Keratinocyte (primary cell): ENCODE measurements at regions not wholly inside any gene's neighbourhood (a gene's known extent, or its start where the extent isn't known, plus 50 kb on each side); places are given as distances from the start of the nearest gene placed in this dataset.

ENCODE experiments used
- CTCF ChIP-seq, 3 experiments: IDR thresholded peaks in 1 of 3; conservative IDR thresholded peaks in 1 of 3; optimal IDR thresholded peaks in 1 of 3; 2 replicates in 2 of 3; 3 replicates in 1 of 3; pipeline versions ENCODE3 to v1.5.1; 2011; ENCODE audit warnings: low read length in 3 of 3, mild to moderate bottlenecking in 3 of 3, moderate library complexity in 2 of 3, control low read depth in 1 of 3, inconsistent platforms in 1 of 3; ENCODE audit not compliant: insufficient read depth in 2 of 3; ENCODE audit errors: extremely low read depth in 1 of 3
- EZH2 ChIP-seq: IDR thresholded peaks from one replicate; pipeline ENCODE4 v1.6.1; 2012; ENCODE audit warnings: inconsistent platforms, mild to moderate bottlenecking, low read length, moderate library complexity

GRCh38 chr15:93982226-93982727 lies 249.1 kb upstream of the MCTP2 start:
- TF ChIP-seq CTCF (optimal IDR thresholded peaks at IDR 0.05 in 1 of 3, IDR thresholded peaks at IDR 0.05 in 1 of 3, conservative IDR thresholded peaks at IDR 0.05 in 1 of 3; ENCODE audit: extremely low read depth in 1 of 3, insufficient read depth in 2 of 3, low read length in 3 of 3), result no peak
- TF ChIP-seq EZH2, result no peak
